HEK293 (cell line): ENCODE measurements at regions not wholly inside any gene's neighbourhood (a gene's known extent, or its start where the extent isn't known, plus 50 kb on each side); places are given as distances from the start of the nearest gene placed in this dataset.

Experiments used
- CTCF ChIA-PET: fragments of 350-600 bp; formaldehyde crosslinking; extraction: SDS; loops from one replicate; lab custom pipeline; 2021; ENCODE audit warnings: antibody characterized with exemption; lab: Yijun Ruan, JAX
- POLR2A ChIA-PET: fragments of 300-600 bp; formaldehyde crosslinking; extraction: SDS; loops from one replicate; lab custom pipeline; 2020; ENCODE audit warnings: antibody characterized with exemption, inconsistent platforms; lab: Yijun Ruan, JAX
- H3K27ac ChIP-seq: fragments of 200-500 bp; sonication (Bioruptor generic); 2 replicates; pipeline ENCODE4 v1.5.1; 2014; ENCODE audit warnings: low read depth, low read length, control low read depth, inconsistent platforms; ENCODE audit errors: extremely low read depth
- H3K36me3 ChIP-seq, 2 experiments: fragments of 200-500 bp in 1 of 2; sonication (Bioruptor generic) in 1 of 2; 1 replicate in 1 of 2; 2 replicates in 1 of 2; pipeline ENCODE4 v1.5.1; 2014 to 2017; ENCODE audit warnings: inconsistent platforms in 2 of 2, low read length in 2 of 2; ENCODE audit not compliant: control insufficient read depth in 2 of 2, insufficient read depth in 1 of 2
- H3K4me1 ChIP-seq: fragments of 200-500 bp; sonication (Bioruptor generic); 2 replicates; pipeline ENCODE4 v1.5.1; 2014; ENCODE audit warnings: mild to moderate bottlenecking, low read length, inconsistent platforms; ENCODE audit not compliant: control insufficient read depth, insufficient read depth
- H3K4me3 ChIP-seq: 2 replicates; pipeline ENCODE4 v1.5.1; 2011; ENCODE audit warnings: low read depth, mild to moderate bottlenecking, control low read depth, low read length, moderate library complexity
- H3K9me3 ChIP-seq: fragments of 200-500 bp; sonication (Bioruptor generic); 2 replicates; pipeline ENCODE4 v1.5.1; 2014; ENCODE audit warnings: low read depth, low read length, inconsistent platforms; ENCODE audit not compliant: control insufficient read depth, insufficient read depth
- GLIS2 ChIP-seq: fragments of 450-650 bp; formaldehyde crosslinking; IDR thresholded peaks from 2 replicates; pipeline ENCODE4 v1.5.1; 2016; ENCODE audit warnings: missing biosample characterization, missing genetic modification characterization
- OVOL3 ChIP-seq: fragments of 450-650 bp; formaldehyde crosslinking; IDR thresholded peaks from 2 replicates; pipeline ENCODE4 v1.5.1; 2016; ENCODE audit warnings: missing biosample characterization, missing genetic modification characterization
- PRDM6 ChIP-seq: fragments of 450-650 bp; formaldehyde crosslinking; IDR thresholded peaks from 2 replicates; pipeline ENCODE4 v1.5.1; 2017; ENCODE audit warnings: missing biosample characterization, missing genetic modification characterization
- SCRT1 ChIP-seq: fragments of 450-650 bp; formaldehyde crosslinking; IDR thresholded peaks from 2 replicates; pipeline ENCODE4 v1.5.1; 2016; ENCODE audit warnings: missing biosample characterization, missing genetic modification characterization, borderline replicate concordance
- WT1 ChIP-seq: fragments of 450-650 bp; formaldehyde crosslinking; IDR thresholded peaks from 2 replicates; pipeline ENCODE4 v1.5.1; 2016; ENCODE audit warnings: missing biosample characterization, missing genetic modification characterization
- ZFP37 ChIP-seq: fragments of 450-650 bp; formaldehyde crosslinking; IDR thresholded peaks from 2 replicates; pipeline ENCODE4 v1.5.1; 2016; ENCODE audit warnings: missing biosample characterization, missing genetic modification characterization
- ZNF202 ChIP-seq: fragments of 450-650 bp; formaldehyde crosslinking; IDR thresholded peaks from 2 replicates; pipeline ENCODE4 v1.5.1; 2016; ENCODE audit warnings: missing biosample characterization, missing genetic modification characterization, borderline replicate concordance
- ZNF274 ChIP-seq, 2 experiments: fragments of 200-500 bp in 1 of 2; fragments of 450-650 bp in 1 of 2; sonication (Bioruptor generic) in 1 of 2; formaldehyde crosslinking in 1 of 2; IDR thresholded peaks; 2 replicates each; pipeline versions ENCODE4 v1.5.1 to v1.6.1; 2014 to 2016; ENCODE audit warnings: borderline replicate concordance in 1 of 2, inconsistent platforms in 1 of 2, low read length in 1 of 2, missing biosample characterization in 1 of 2, missing genetic modification characterization in 1 of 2
- ZNF280D ChIP-seq: fragments of 450-650 bp; formaldehyde crosslinking; IDR thresholded peaks from 2 replicates; pipeline ENCODE4 v1.5.1; 2016; ENCODE audit warnings: missing biosample characterization, missing genetic modification characterization
- ZNF302 ChIP-seq: fragments of 450-650 bp; formaldehyde crosslinking; IDR thresholded peaks from 2 replicates; pipeline ENCODE4 v1.5.1; 2016; ENCODE audit warnings: missing biosample characterization, missing genetic modification characterization, low read depth
- ZNF311 ChIP-seq: fragments of 450-650 bp; formaldehyde crosslinking; IDR thresholded peaks from 2 replicates; pipeline ENCODE4 v1.5.1; 2017; ENCODE audit warnings: missing biosample characterization, missing genetic modification characterization, borderline replicate concordance
- ZNF398 ChIP-seq: fragments of 450-650 bp; formaldehyde crosslinking; IDR thresholded peaks from 2 replicates; pipeline ENCODE4 v1.5.1; 2017; ENCODE audit warnings: missing biosample characterization, missing genetic modification characterization
- ZNF426 ChIP-seq: fragments of 450-650 bp; formaldehyde crosslinking; IDR thresholded peaks from 2 replicates; pipeline ENCODE4 v1.5.1; 2017; ENCODE audit warnings: missing biosample characterization, missing genetic modification characterization, mild to moderate bottlenecking, inconsistent platforms, moderate library complexity
- ZNF660 ChIP-seq: fragments of 450-650 bp; IDR thresholded peaks from 2 replicates; pipeline ENCODE4 v1.5.1; 2018; ENCODE audit warnings: missing biosample characterization, mild to moderate bottlenecking, missing genetic modification characterization
- ZNF76 ChIP-seq: fragments of 450-650 bp; formaldehyde crosslinking; IDR thresholded peaks from 2 replicates; pipeline ENCODE4; 2016; ENCODE audit warnings: low read depth, missing biosample characterization, missing genetic modification characterization, borderline replicate concordance
- ZSCAN23 ChIP-seq: fragments of 450-650 bp; formaldehyde crosslinking; IDR thresholded peaks from 2 replicates; pipeline ENCODE4 v1.5.1; 2016; ENCODE audit warnings: missing biosample characterization, missing genetic modification characterization

GRCh38 chrX:4930426-4930825, 1217.0 kb upstream of the PRKX start (continued):
- TF ChIP-seq PRDM6 (tag by site-specific recombination) (no peak), ZSCAN23 (tag by site-specific recombination) (no peak), OVOL3 (no peak), SCRT1 (no peak), ZNF660 (tag by site-specific recombination) (no peak), GLIS2 (tag by site-specific recombination) (no peak), ZNF76 (tag by site-specific recombination) (no peak), ZNF280D (no peak), ZNF202 (no peak)

GRCh38 chrX:4925911-4926310, 1212.5 kb upstream of the PRKX start:
- Histone ChIP-seq H3K4me1 (no peaks in the 10 kb centered on the region), H3K27ac (no peak overlapping the region), H3K9me3 (no peaks in the 10 kb centered on the region), H3K36me3 (no peaks in the 10 kb centered on the region), H3K4me3 (no peak overlapping the region)
- ChIA-PET CTCF (no interaction called here), POLR2A (no interaction called here)
- TF ChIP-seq WT1 (tag by site-specific recombination) (no peak), ZNF274 (IDR thresholded peaks at IDR 0.05; ENCODE audit: low read length) (no peak), ZNF274 (tag by site-specific recombination; IDR thresholded peaks at IDR 0.05; ENCODE audit: borderline replicate concordance) (no peak), ZNF426 (tag by site-specific recombination) (no peak), ZNF311 (tag by site-specific recombination) (no peak), ZNF398 (tag by site-specific recombination) (no peak)

GRCh38 chrX:4909348-4909747, 1195.9 kb upstream of the PRKX start:
- Histone ChIP-seq H3K27ac (no peak overlapping the region), H3K36me3 (no peaks in the 10 kb centered on the region), H3K4me1 (no peaks in the 10 kb centered on the region), H3K4me3 (no peak overlapping the region), H3K9me3 (no peaks in the 10 kb centered on the region; the same call in 1 of the 2 replicates)
- ChIA-PET CTCF (no interaction called here), POLR2A (no interaction called here)
- no peak for TF ChIP-seq ZFP37 (tag by site-specific recombination)
- TF ChIP-seq ZNF302 (tag by site-specific recombination), result no peak
